ENCODE measurements at regions not wholly inside any gene's neighbourhood (a gene's known extent, or its start where the extent isn't known, plus 50 kb on each side); places are given as distances from the start of the nearest gene placed in this dataset.
A peak's percentile ranks its signal among the peaks of the same experiment; 100 is the strongest.

- no peak for FAIRE-seq
Observed at GRCh38 chr5:51832934-51833470, 449.8 kb downstream of the ISL1 start.

GRCh38 chr5:51838459-51838858 is 455.2 kb downstream of the ISL1 start:
- FAIRE-seq: no peak
- no peaks in the 10 kb centered on the region for H3K36me3 ChIP-seq (ENCODE audit: control insufficient read depth in 3 of 3, insufficient read depth in 2 of 3, low read depth in 1 of 3, low read length in 3 of 3)
- H3K27ac ChIP-seq (ENCODE audit: low read depth in 1 of 3, low read length in 2 of 3): no peak overlapping the region
- DNase-seq: no peak
- H3K4me3 ChIP-seq (ENCODE audit: low read depth in 1 of 3, low read length in 3 of 3): no peak overlapping the region
- H3K27me3 ChIP-seq (ENCODE audit: control insufficient read depth in 3 of 3, insufficient read depth in 3 of 3, low read length in 3 of 3): no peaks in the 10 kb centered on the region
- 70 to 82% (median 77%) methylated on average over 2 of the region's 2 CpGs for WGBS, 3 donors
- H3K9me3 ChIP-seq (ENCODE audit: control insufficient read depth in 2 of 2, insufficient read depth in 1 of 2, low read depth in 1 of 2, low read length in 1 of 2): no peaks in the 10 kb centered on the region
- no peaks in the 10 kb centered on the region for H3K4me1 ChIP-seq (ENCODE audit: control insufficient read depth in 3 of 3, insufficient read depth in 2 of 3, low read depth in 1 of 3, low read length in 2 of 3)

More at GRCh38 chr5:51832934-51833470, 449.8 kb downstream of the ISL1 start:
- 70 to 79% (median 77%) methylated on average over 5 of the region's 5 CpGs for whole genome bisulfite sequencing, 3 donors
- Histone ChIP-seq H3K4me1 (ENCODE audit: control insufficient read depth in 3 of 3, insufficient read depth in 2 of 3, low read depth in 1 of 3, low read length in 2 of 3) (no peaks in the 10 kb centered on the region), H3K4me3 (ENCODE audit: low read depth in 1 of 3, low read length in 3 of 3) (no peak overlapping the region), H3K27ac (ENCODE audit: low read depth in 1 of 3, low read length in 2 of 3) (no peak overlapping the region), H3K36me3 (ENCODE audit: control insufficient read depth in 3 of 3, insufficient read depth in 2 of 3, low read depth in 1 of 3, low read length in 3 of 3) (no peaks in the 10 kb centered on the region), H3K27me3 (ENCODE audit: control insufficient read depth in 3 of 3, insufficient read depth in 3 of 3, low read length in 3 of 3) (no peaks in the 10 kb centered on the region), H3K9me3 (ENCODE audit: control insufficient read depth in 2 of 2, insufficient read depth in 1 of 2, low read depth in 1 of 2, low read length in 1 of 2) (no peaks in the 10 kb centered on the region)
- DNase-seq: no peak

- Histone ChIP-seq H3K27ac (ENCODE audit: low read depth in 1 of 3, low read length in 2 of 3) (no peak overlapping the region), H3K9me3 (ENCODE audit: control insufficient read depth in 2 of 2, insufficient read depth in 1 of 2, low read depth in 1 of 2, low read length in 1 of 2) (no peaks in the 10 kb centered on the region), H3K4me1 (ENCODE audit: control insufficient read depth in 3 of 3, insufficient read depth in 2 of 3, low read depth in 1 of 3, low read length in 2 of 3) (no peaks in the 10 kb centered on the region), H3K36me3 (ENCODE audit: control insufficient read depth in 3 of 3, insufficient read depth in 2 of 3, low read depth in 1 of 3, low read length in 3 of 3) (no peaks in the 10 kb centered on the region), H3K4me3 (ENCODE audit: low read depth in 1 of 3, low read length in 3 of 3) (no peak overlapping the region), H3K27me3 (ENCODE audit: control insufficient read depth in 3 of 3, insufficient read depth in 3 of 3, low read length in 3 of 3) (no peaks in the 10 kb centered on the region)
- DNase-seq (no peak), FAIRE-seq (no peak)
- 83 to 89% (median 85%) methylated on average over 7 of the region's 7 CpGs for WGBS, 3 donors
Observed at GRCh38 chr5:51843893-51844292, 460.6 kb downstream of the ISL1 start.

- Histone ChIP-seq H3K27ac (ENCODE audit: low read depth in 1 of 3, low read length in 2 of 3) (no peak overlapping the region), H3K36me3 (ENCODE audit: control insufficient read depth in 3 of 3, insufficient read depth in 2 of 3, low read depth in 1 of 3, low read length in 3 of 3) (no peaks in the 10 kb centered on the region), H3K4me3 (ENCODE audit: low read depth in 1 of 3, low read length in 3 of 3) (no peak overlapping the region), H3K4me1 (ENCODE audit: control insufficient read depth in 3 of 3, insufficient read depth in 2 of 3, low read depth in 1 of 3, low read length in 2 of 3) (no peaks in the 10 kb centered on the region), H3K9me3 (ENCODE audit: control insufficient read depth in 2 of 2, insufficient read depth in 1 of 2, low read depth in 1 of 2, low read length in 1 of 2) (no peaks in the 10 kb centered on the region), H3K27me3 (ENCODE audit: control insufficient read depth in 3 of 3, insufficient read depth in 3 of 3, low read length in 3 of 3) (no peaks in the 10 kb centered on the region)
- DNase-seq (no peak), FAIRE-seq (no peak)
- WGBS, 3 donors: 53 to 61% (median 59%) methylated on average over 2 of the region's 2 CpGs
Observed at GRCh38 chr5:51846015-51846414, 462.8 kb downstream of the ISL1 start.

- H3K36me3 ChIP-seq (ENCODE audit: control insufficient read depth in 3 of 3, insufficient read depth in 2 of 3, low read depth in 1 of 3, low read length in 3 of 3): no peaks in the 10 kb centered on the region
- no peak overlapping the region for H3K27ac ChIP-seq (ENCODE audit: low read depth in 1 of 3, low read length in 2 of 3)
- H3K4me1 ChIP-seq (ENCODE audit: control insufficient read depth in 3 of 3, insufficient read depth in 2 of 3, low read depth in 1 of 3, low read length in 2 of 3): no peaks in the 10 kb centered on the region
- H3K27me3 ChIP-seq (ENCODE audit: control insufficient read depth in 3 of 3, insufficient read depth in 3 of 3, low read length in 3 of 3): no peaks in the 10 kb centered on the region
- no peak for DNase-seq
- WGBS, 3 donors: 61 to 70% (median 69%) methylated on average over 4 of the region's 4 CpGs
- H3K4me3 ChIP-seq (ENCODE audit: low read depth in 1 of 3, low read length in 3 of 3): no peak overlapping the region
- no peaks in the 10 kb centered on the region for H3K9me3 ChIP-seq (ENCODE audit: control insufficient read depth in 2 of 2, insufficient read depth in 1 of 2, low read depth in 1 of 2, low read length in 1 of 2)
- FAIRE-seq: no peak
Observed at GRCh38 chr5:51859624-51860023, 476.4 kb downstream of the ISL1 start.

- H3K4me1 ChIP-seq (ENCODE audit: control insufficient read depth in 3 of 3, insufficient read depth in 2 of 3, low read depth in 1 of 3, low read length in 2 of 3): no peaks in the 10 kb centered on the region
- FAIRE-seq: no peak
Observed at GRCh38 chr5:51860532-51861018, 477.3 kb downstream of the ISL1 start.

GRCh38 chr5:51872144-51872543 is 488.9 kb downstream of the ISL1 start:
- no peaks in the 10 kb centered on the region for H3K36me3 ChIP-seq (ENCODE audit: control insufficient read depth in 3 of 3, insufficient read depth in 2 of 3, low read depth in 1 of 3, low read length in 3 of 3)
- H3K4me1 ChIP-seq (ENCODE audit: control insufficient read depth in 3 of 3, insufficient read depth in 2 of 3, low read depth in 1 of 3, low read length in 2 of 3): no peaks in the 10 kb centered on the region
- WGBS, 3 donors: 76 to 86% (median 81%) methylated on average over 2 of the region's 2 CpGs
- peaks cover 0 to 8% of the 10 kb centered on the region in 2 donors for H3K9me3 ChIP-seq (ENCODE audit: control insufficient read depth in 2 of 2, insufficient read depth in 1 of 2, low read depth in 1 of 2, low read length in 1 of 2)
- H3K4me3 ChIP-seq (ENCODE audit: low read depth in 1 of 3, low read length in 3 of 3): no peak overlapping the region
- H3K27ac ChIP-seq (ENCODE audit: low read depth in 1 of 3, low read length in 2 of 3): no peak overlapping the region
- FAIRE-seq (no peak), DNase-seq (no peak)
- no peaks in the 10 kb centered on the region for H3K27me3 ChIP-seq (ENCODE audit: control insufficient read depth in 3 of 3, insufficient read depth in 3 of 3, low read length in 3 of 3)

More at GRCh38 chr5:51860532-51861018, 477.3 kb downstream of the ISL1 start:
- DNase-seq: peak in 1 of 2 donors; percentile 1
- no peak overlapping the region for H3K4me3 ChIP-seq (ENCODE audit: low read depth in 1 of 3, low read length in 3 of 3)
- H3K36me3 ChIP-seq (ENCODE audit: control insufficient read depth in 3 of 3, insufficient read depth in 2 of 3, low read depth in 1 of 3, low read length in 3 of 3): no peaks in the 10 kb centered on the region
- no peaks in the 10 kb centered on the region for H3K27me3 ChIP-seq (ENCODE audit: control insufficient read depth in 3 of 3, insufficient read depth in 3 of 3, low read length in 3 of 3)
- H3K9me3 ChIP-seq (ENCODE audit: control insufficient read depth in 2 of 2, insufficient read depth in 1 of 2, low read depth in 1 of 2, low read length in 1 of 2): no peaks in the 10 kb centered on the region
- H3K27ac ChIP-seq (ENCODE audit: low read depth in 1 of 3, low read length in 2 of 3): no peak overlapping the region
- 9 to 42% (median 31%) methylated on average over 1 of the region's 1 CpG for WGBS, 3 donors

- H3K27ac ChIP-seq (ENCODE audit: low read depth in 1 of 3, low read length in 2 of 3): no peak overlapping the region
- no peak for FAIRE-seq
Observed at GRCh38 chr5:51881901-51882300, 498.7 kb downstream of the ISL1 start.

GRCh38 chr5:51882647-51883046 is 499.4 kb downstream of the ISL1 start:
- H3K36me3 ChIP-seq (ENCODE audit: control insufficient read depth in 3 of 3, insufficient read depth in 2 of 3, low read depth in 1 of 3, low read length in 3 of 3): no peaks in the 10 kb centered on the region
- FAIRE-seq: no peak
- 3 to 12% (median 10%) methylated on average over 1 of the region's 1 CpG for WGBS, 3 donors
- no peaks in the 10 kb centered on the region for H3K4me1 ChIP-seq (ENCODE audit: control insufficient read depth in 3 of 3, insufficient read depth in 2 of 3, low read depth in 1 of 3, low read length in 2 of 3)
- no peak overlapping the region for H3K4me3 ChIP-seq (ENCODE audit: low read depth in 1 of 3, low read length in 3 of 3)
- no peaks in the 10 kb centered on the region for H3K27me3 ChIP-seq (ENCODE audit: control insufficient read depth in 3 of 3, insufficient read depth in 3 of 3, low read length in 3 of 3)
- H3K27ac ChIP-seq (ENCODE audit: low read depth in 1 of 3, low read length in 2 of 3): no peak overlapping the region
- no peak for DNase-seq
- no peaks in the 10 kb centered on the region for H3K9me3 ChIP-seq (ENCODE audit: control insufficient read depth in 2 of 2, insufficient read depth in 1 of 2, low read depth in 1 of 2, low read length in 1 of 2)

More at GRCh38 chr5:51881901-51882300, 498.7 kb downstream of the ISL1 start:
- H3K27me3 ChIP-seq (ENCODE audit: control insufficient read depth in 3 of 3, insufficient read depth in 3 of 3, low read length in 3 of 3): no peaks in the 10 kb centered on the region
- no peak overlapping the region for H3K4me3 ChIP-seq (ENCODE audit: low read depth in 1 of 3, low read length in 3 of 3)
- H3K9me3 ChIP-seq (ENCODE audit: control insufficient read depth in 2 of 2, insufficient read depth in 1 of 2, low read depth in 1 of 2, low read length in 1 of 2): no peaks in the 10 kb centered on the region
- H3K36me3 ChIP-seq (ENCODE audit: control insufficient read depth in 3 of 3, insufficient read depth in 2 of 3, low read depth in 1 of 3, low read length in 3 of 3): no peaks in the 10 kb centered on the region
- H3K4me1 ChIP-seq (ENCODE audit: control insufficient read depth in 3 of 3, insufficient read depth in 2 of 3, low read depth in 1 of 3, low read length in 2 of 3): no peaks in the 10 kb centered on the region
- no peak for DNase-seq

Measured in small intestine (tissue), 7 donors.